Activated naive CD4-positive, alpha-beta T cell treated with anti-CD3 and anti-CD28 coated beads for 36 hours (primary cell): ENCODE measurements at regions not wholly inside any gene's neighbourhood (a gene's known extent, or its start where the extent isn't known, plus 50 kb on each side); places are given as distances from the start of the nearest gene placed in this dataset.
"Not testable (repeated sequence)": the region's sequence is repeated elsewhere in the genome, so short reads cannot be mapped to it uniquely, and the experiment has no call there.

Experiments
- CTCF ChIA-PET: fragments of 350-600 bp; sonication (Branson Sonifier 250); formaldehyde crosslinking; loops from one replicate; lab custom pipeline; 2021; ENCODE audit warnings: antibody characterized with exemption; lab: Charles Lee
- DNase-seq: peaks from one replicate; pipeline ENCODE4 v3.0.0-alpha.2; 2020
- H3K27ac Mint-ChIP-seq: one replicate; pipeline ENCODE4 v1.8.0; 2021; ENCODE audit warnings: mild to moderate bottlenecking, mixed read lengths
- H3K27me3 Mint-ChIP-seq: one replicate; pipeline ENCODE4 v1.8.0; 2021; ENCODE audit warnings: low read depth, mixed read lengths
- H3K36me3 Mint-ChIP-seq: one replicate; pipeline ENCODE4 v1.8.0; 2021; ENCODE audit warnings: low read depth, mixed read lengths
- H3K4me1 Mint-ChIP-seq: one replicate; pipeline ENCODE4 v1.8.0; 2021; ENCODE audit warnings: low read depth, mixed read lengths
- H3K4me3 Mint-ChIP-seq: one replicate; pipeline ENCODE4 v1.8.0; 2021; ENCODE audit warnings: mild to moderate bottlenecking, moderate library complexity, mixed read lengths
- H3K9me3 Mint-ChIP-seq: one replicate; pipeline ENCODE4 v1.8.0; 2021; ENCODE audit warnings: mixed read lengths
- intact Hi-C: fragments of 100-400 bp; cut with micrococcal nuclease; formaldehyde crosslinking; loops from one replicate; pipeline ENCODE4 v1.15.1; 2023

DNA sequence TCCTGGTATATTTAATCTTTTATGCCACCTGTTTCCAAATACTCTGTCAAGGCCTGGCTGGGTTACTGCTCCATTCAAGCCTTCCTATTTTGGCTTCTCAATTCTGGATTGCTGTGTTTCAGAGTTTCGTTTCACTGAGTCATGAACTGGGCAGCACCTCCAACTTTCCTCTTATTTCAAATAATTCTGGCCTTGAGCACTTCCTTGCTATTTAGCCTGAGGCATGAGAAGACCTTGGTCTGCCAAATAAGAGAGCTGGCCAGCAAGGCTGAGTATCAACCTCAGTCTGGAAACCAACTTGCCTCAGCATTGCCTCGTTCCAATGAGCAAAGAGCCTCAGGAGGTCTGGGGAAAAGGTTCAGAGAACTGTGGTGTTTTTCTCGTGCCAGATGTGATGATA lies 66.6 kb downstream of the TNFAIP3 start:
- DNase-seq: no peak
- Mint-ChIP-seq H3K4me1 (peaks cover 42% of the 10 kb centered on the region), H3K9me3 (peaks cover 14% of the 10 kb centered on the region), H3K36me3 (peaks cover 6% of the 10 kb centered on the region), H3K27ac (no peak overlapping the region), H3K27me3 (no peaks in the 10 kb centered on the region), H3K4me3 (no peak overlapping the region)
- intact Hi-C loops: no loop called here
- CTCF ChIA-PET: interaction anchor here (1.0 to 2.7 kb wide), 4 partner anchors 8 to 63 kb away, joined by 3 to 13 read pairs (median 12); no protein-coding TSS in a partner anchor

DNA sequence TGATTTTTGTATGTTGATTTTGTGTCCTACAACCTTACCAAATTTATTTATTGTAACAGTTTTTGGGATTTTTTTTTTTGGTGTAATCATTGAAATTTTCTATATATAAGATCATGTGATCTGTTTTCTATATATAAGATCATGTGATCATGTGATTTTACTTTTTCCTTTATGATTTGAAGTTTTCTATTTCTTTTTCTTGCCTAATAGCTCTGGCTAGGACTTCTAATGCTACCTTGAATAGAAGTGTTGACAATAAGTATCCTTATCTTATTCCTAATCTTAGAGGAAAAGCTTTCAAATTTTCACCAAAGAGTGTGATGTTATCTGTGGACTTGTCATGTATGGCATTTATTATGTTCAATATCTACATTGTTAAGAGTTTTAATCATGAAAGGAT lies 69.7 kb downstream of the TNFAIP3 start:
- Mint-ChIP-seq H3K4me3 (no peak overlapping the region), H3K36me3 (peaks cover 9% of the 10 kb centered on the region), H3K9me3 (peaks cover 18% of the 10 kb centered on the region), H3K27me3 (no peaks in the 10 kb centered on the region), H3K4me1 (peaks cover 51% of the 10 kb centered on the region), H3K27ac (no peak overlapping the region)
- CTCF ChIA-PET: no interaction called here
- no peak for DNase-seq
- intact Hi-C loops: no loop called here

DNA sequence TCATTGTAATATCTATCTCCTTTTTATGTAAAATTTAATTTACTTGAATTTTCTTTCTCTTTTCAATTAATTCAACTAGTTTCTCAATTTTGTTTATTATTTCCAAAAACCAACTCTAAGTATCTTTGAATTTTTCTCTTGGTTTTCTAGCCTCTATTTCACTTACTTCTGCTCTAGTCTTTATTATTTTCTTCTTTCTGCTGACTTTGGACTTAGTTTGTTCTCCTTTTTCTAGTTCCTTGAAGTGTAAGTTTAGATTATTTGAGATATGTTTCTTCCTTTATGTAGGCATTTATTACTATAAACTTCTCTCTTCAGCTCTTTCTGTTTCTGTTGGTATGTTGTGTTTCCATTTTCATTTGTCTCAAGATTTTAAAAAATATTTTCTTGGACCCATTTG lies 70.8 kb downstream of the TNFAIP3 start:
- Mint-ChIP-seq H3K4me3 (no peak overlapping the region), H3K27me3 (no peaks in the 10 kb centered on the region), H3K27ac (peak overlapping the region; percentile 11), H3K4me1 (peaks cover 48% of the 10 kb centered on the region), H3K36me3 (peaks cover 9% of the 10 kb centered on the region), H3K9me3 (peaks cover 18% of the 10 kb centered on the region)
- intact Hi-C loops: no loop called here
- no peak for DNase-seq
- CTCF ChIA-PET: interaction anchor here (0.8 to 11.9 kb wide), 4 partner anchors 11 to 68 kb away, joined by 4 to 156 read pairs (median 73); partner anchors contain the start of gene TNFAIP3

DNA sequence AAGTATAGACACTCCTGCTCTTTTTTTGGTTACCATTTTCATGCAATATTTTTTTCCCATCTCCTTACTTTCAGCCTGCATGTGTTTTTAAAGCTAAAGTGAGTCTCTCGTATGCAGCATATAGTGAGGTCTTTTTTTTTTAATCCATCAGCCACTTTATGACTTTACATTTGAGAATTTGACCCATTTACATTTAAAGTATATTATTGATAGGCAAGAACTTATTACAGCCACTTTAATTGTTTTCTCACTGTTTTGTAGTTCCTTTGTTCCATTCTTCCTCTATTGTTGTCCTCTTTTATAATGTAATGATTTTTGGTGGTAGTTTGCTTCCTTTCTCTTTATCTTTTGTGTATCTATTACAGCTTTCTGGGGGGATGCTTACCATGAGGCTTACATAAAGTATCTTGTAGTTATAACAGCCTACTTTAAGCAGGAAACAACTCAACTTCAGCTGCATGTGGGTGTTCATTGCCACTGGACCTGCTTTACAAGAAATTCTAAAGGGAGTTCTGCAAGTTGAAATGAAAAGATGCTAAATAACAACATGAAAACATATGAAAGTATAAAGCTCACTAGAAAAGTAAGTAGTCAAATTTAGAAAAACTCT lies 71.8 kb downstream of the TNFAIP3 start:
- CTCF ChIA-PET: interaction anchor here (0.7 to 11.9 kb wide), 25 partner anchors 9 to 239 kb away, joined by 3 to 156 read pairs (median 8); partner anchors contain the start of gene TNFAIP3
- Mint-ChIP-seq H3K27me3 (no peaks in the 10 kb centered on the region), H3K9me3 (peaks cover 18% of the 10 kb centered on the region), H3K4me1 (peaks cover 43% of the 10 kb centered on the region), H3K27ac (peak overlapping the region; percentile 80), H3K4me3 (no peak overlapping the region), H3K36me3 (peaks cover 9% of the 10 kb centered on the region)
- no peak for DNase-seq
- intact Hi-C loops: no loop called here

DNA sequence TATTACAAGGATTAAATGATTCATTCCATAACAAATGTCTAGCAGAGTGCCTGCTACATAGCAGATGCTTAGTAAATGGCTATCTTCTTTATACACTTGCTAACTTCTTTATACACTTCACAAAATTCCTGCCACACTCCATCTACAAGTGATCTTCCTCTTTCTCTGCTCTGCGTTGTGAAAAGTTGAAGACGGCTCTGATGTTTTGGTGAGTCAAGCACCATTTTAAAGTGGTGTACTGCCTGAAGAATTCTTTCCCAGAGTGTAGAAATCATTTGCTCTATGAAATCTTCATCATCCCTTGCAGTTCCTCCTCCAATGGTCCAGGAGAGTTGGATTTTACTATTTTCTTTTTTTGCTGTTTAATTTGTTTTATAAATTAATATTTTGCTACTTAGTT lies 74.9 kb downstream of the TNFAIP3 start:
- DNase-seq: no peak
- H3K27me3 Mint-ChIP-seq: no peaks in the 10 kb centered on the region
- peaks cover 57% of the 10 kb centered on the region for H3K4me1 Mint-ChIP-seq
- H3K36me3 Mint-ChIP-seq: peaks cover 7% of the 10 kb centered on the region
- no peak overlapping the region for H3K27ac Mint-ChIP-seq
- intact Hi-C loops: loop anchor here (2.0 kb wide), 1 partner anchor 165 kb away; the partner anchor contains the start of gene PERP
- peaks cover 11% of the 10 kb centered on the region for H3K9me3 Mint-ChIP-seq
- CTCF ChIA-PET: interaction anchor here (1.0 to 11.9 kb wide), 3 partner anchors 14 to 72 kb away, joined by 3 to 156 read pairs (median 142); partner anchors contain the start of gene TNFAIP3
- no peak overlapping the region for H3K4me3 Mint-ChIP-seq

DNA sequence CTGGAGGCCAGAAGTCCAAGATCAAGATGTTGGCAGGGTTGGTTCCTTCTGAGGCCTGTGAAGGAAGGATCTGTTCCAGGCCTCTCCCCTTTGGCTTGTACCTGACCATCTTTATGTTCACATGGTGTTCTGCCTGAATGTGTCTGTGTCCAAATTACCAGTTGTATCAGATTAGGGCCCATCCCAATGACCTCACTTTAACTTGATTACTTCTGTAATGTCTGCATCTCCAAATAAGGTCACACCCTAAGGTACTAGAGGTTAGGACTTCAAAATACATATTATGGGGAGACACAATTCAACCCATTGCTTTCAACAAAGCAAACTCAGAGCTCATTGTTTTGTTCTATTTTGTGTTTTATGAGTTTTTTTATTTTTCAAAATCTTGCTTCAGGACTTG lies 75.7 kb downstream of the TNFAIP3 start:
- no peaks in the 10 kb centered on the region for H3K27me3 Mint-ChIP-seq
- no peak for DNase-seq
- H3K27ac Mint-ChIP-seq: no peak overlapping the region
- H3K4me1 Mint-ChIP-seq: peaks cover 56% of the 10 kb centered on the region
- peaks cover 9% of the 10 kb centered on the region for H3K9me3 Mint-ChIP-seq
- intact Hi-C loops: no loop called here
- H3K36me3 Mint-ChIP-seq: peaks cover 7% of the 10 kb centered on the region
- H3K4me3 Mint-ChIP-seq: no peak overlapping the region
- CTCF ChIA-PET: interaction anchor here (1.0 to 11.9 kb wide), 4 partner anchors 15 to 73 kb away, joined by 3 to 161 read pairs (median 80); partner anchors contain the start of gene TNFAIP3

DNA sequence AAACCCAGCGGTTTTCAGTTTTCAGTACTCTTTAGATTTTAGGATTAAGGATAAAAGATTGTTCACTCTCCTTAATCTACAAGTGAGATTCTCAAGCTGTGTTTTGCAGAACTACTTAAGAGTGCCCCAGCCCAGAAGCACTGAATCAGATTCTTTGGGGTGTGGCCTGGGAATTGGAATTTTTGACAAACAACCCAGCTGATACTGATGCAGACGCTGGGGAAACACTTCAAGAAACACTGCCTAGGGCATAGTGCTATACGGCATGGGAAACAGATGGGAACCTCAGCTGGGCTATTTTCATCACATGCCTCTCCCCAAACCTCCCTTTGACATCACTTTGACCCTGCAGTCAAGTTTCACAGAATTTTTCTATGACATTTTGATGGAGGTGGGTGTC lies 77.3 kb downstream of the TNFAIP3 start:
- peaks cover 54% of the 10 kb centered on the region for H3K4me1 Mint-ChIP-seq
- H3K27me3 Mint-ChIP-seq, H3K9me3 Mint-ChIP-seq, H3K4me3 Mint-ChIP-seq, H3K36me3 Mint-ChIP-seq: not testable (repeated sequence)
- CTCF ChIA-PET: interaction anchor here (1.2 to 11.9 kb wide), 20 partner anchors 10 to 257 kb away, joined by 3 to 161 read pairs (median 10); partner anchors contain the start of gene TNFAIP3
- peak; percentile 45 for DNase-seq
- intact Hi-C loops: loop anchor here (2.0 kb wide), 1 partner anchor 60 kb away; no protein-coding TSS in a partner anchor
- H3K27ac Mint-ChIP-seq: peak overlapping the region; percentile 0

DNA sequence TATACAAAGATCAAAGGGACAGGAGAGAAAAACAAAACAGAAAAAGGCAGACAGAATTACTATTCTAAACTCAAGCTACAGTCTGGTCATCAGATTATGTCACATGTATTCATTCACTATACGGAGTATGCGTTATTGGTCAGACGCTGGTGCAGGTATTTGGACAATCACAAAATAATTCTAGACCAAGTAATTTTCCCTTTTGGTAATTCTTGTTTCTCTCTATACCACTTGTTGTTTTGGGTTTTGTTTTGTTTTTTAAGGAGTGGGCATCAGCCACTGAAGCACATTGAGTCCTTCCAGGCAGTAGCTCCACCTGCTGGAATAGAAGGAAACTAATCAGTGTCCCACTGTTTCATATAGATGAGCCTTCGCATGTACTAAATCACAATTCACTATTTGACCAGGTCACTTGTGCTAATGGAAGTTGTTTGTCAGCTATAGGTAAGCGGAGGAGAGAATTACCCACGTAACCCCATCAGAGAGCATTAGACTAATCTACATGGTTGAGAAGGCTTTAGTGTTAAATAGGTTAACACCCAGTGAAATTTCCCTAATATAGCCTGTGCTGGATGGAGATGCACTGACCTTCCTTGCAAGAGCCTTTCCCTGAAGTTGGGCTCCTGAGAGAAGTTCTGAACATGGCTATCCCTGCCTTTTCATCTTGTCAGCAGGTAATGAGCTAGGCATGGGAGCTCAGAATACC lies 77.9 kb downstream of the TNFAIP3 start:
- H3K4me1 Mint-ChIP-seq: peaks cover 56% of the 10 kb centered on the region

DNA sequence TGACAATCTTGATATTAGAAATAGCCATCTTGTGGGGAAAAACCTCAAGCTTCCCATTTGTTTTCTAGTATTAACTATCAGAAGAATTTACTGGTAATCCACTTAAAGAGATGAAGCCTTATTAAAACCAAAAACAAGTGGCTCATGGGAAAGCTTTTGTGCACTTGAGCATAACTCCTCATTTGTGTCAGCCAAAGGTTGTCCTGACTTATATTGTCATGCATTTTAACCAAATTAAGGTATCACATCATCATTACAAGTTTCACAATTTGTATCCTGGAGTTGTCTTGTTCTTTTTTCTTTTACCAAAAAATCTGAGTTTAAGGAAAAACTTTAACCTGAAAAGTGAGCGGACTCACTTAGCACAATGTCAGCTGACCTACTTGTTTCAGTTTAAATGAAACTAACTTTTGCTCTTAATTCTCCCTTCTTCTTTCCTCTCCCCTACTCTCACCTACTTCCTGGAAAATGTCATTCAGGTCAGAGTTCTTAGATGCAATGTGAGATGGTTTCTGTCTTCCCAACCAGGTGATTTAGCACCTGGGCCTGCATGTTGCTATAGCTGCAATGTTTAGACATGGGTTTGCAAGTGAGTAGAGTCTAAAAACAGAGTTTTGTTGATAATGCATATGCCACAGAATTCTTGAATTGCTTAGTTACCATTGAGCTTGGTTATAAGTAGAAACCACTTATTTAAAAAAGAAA lies 82.8 kb downstream of the TNFAIP3 start:
- Mint-ChIP-seq H3K36me3 (no peaks in the 10 kb centered on the region), H3K9me3 (no peaks in the 10 kb centered on the region), H3K27me3 (no peaks in the 10 kb centered on the region), H3K4me1 (peaks cover 38% of the 10 kb centered on the region), H3K27ac (peak overlapping the region; percentile 54), H3K4me3 (peak overlapping the region; percentile 14)
- intact Hi-C loops: loop anchor here (1.0 to 5.0 kb wide), 6 partner anchors 18 to 288 kb away; partner anchors contain the start of gene PERP
- CTCF ChIA-PET: interaction anchor here (0.6 to 10.8 kb wide), 13 partner anchors 9 to 241 kb away, joined by 3 to 161 read pairs (median 5); partner anchors contain the start of gene TNFAIP3
- peak; percentile 54 for DNase-seq

More for the DNA sequence above, 77.9 kb downstream of the TNFAIP3 start:
- CTCF ChIA-PET: interaction anchor here (0.7 to 11.9 kb wide), 24 partner anchors 10 to 258 kb away, joined by 3 to 161 read pairs (median 8); partner anchors contain the start of gene TNFAIP3
- intact Hi-C loops: loop anchor here (1.0 to 5.0 kb wide), 7 partner anchors 25 to 283 kb away; no protein-coding TSS in a partner anchor
- Mint-ChIP-seq H3K4me3 (no peak overlapping the region), H3K27me3 (no peaks in the 10 kb centered on the region), H3K36me3 (no peaks in the 10 kb centered on the region), H3K9me3 (no peaks in the 10 kb centered on the region), H3K27ac (peak overlapping the region; percentile 0)
- DNase-seq: peak; percentile 46

DNA sequence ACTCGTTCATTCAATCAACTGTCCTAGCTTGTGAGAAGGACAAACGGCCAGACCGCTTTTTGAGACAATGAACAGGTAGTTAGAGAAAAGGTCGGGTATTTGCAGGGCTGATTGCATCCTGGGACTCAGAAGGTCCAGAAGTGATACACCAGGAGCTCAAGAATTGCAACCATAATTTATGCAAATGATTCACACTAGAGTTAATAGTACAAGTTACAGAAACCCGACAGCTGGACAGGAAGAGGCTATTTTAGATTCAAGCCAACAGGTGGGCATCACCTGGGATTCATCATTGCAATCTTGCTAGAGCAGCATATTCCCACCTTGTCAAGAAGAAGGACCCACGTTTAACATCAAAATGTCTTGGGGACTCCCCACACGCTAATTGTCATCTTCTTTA lies 83.5 kb downstream of the TNFAIP3 start:
- DNase-seq: no peak
- H3K36me3 Mint-ChIP-seq: no peaks in the 10 kb centered on the region
- CTCF ChIA-PET: interaction anchor here (1.1 to 10.8 kb wide), 10 partner anchors 9 to 242 kb away, joined by 3 to 161 read pairs (median 6); partner anchors contain the start of gene TNFAIP3
- no peak overlapping the region for H3K4me3 Mint-ChIP-seq
- H3K4me1 Mint-ChIP-seq: peaks cover 33% of the 10 kb centered on the region
- no peak overlapping the region for H3K27ac Mint-ChIP-seq
- intact Hi-C loops: loop anchor here (1.0 to 2.0 kb wide), 3 partner anchors 25 to 157 kb away; partner anchors contain the start of gene PERP
- H3K9me3 Mint-ChIP-seq: no peaks in the 10 kb centered on the region
- no peaks in the 10 kb centered on the region for H3K27me3 Mint-ChIP-seq

DNA sequence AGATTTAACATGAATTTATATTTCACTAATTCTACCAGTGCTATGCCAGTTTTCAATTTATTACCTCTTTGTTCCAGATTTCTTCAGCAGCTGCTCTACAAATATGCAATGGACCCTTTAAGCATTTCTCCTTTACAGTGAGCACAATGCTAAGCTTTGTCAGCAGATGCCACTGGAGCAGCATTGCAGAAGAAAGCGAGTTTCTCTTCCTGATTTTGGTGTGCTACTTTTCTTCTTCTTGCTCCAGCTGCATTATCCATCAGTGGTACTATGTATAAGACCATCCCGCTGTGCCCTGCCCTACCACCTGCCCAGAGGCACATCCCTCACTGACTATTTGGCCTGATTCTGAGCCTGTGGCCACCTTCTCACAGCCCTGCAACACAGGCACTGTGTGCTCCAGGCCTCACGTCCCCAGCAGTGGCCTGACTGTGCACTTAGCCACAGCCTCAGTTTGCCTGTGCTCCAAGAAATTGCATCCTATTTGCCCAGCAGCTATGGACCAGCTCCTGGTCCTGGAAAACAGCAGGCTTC lies 84.1 kb downstream of the TNFAIP3 start:
- H3K27ac Mint-ChIP-seq: no peak overlapping the region

More for the DNA sequence above, 84.1 kb downstream of the TNFAIP3 start:
- intact Hi-C loops: loop anchor here (2.0 kb wide), 1 partner anchor 52 kb away; no protein-coding TSS in a partner anchor
- H3K36me3 Mint-ChIP-seq: no peaks in the 10 kb centered on the region
- no peak overlapping the region for H3K4me3 Mint-ChIP-seq
- no peak for DNase-seq
- no peaks in the 10 kb centered on the region for H3K9me3 Mint-ChIP-seq
- no peaks in the 10 kb centered on the region for H3K27me3 Mint-ChIP-seq
- peaks cover 31% of the 10 kb centered on the region for H3K4me1 Mint-ChIP-seq
- CTCF ChIA-PET: interaction anchor here (0.6 to 10.8 kb wide), 7 partner anchors 12 to 333 kb away, joined by 3 to 161 read pairs (median 8); partner anchors contain the start of gene TNFAIP3
